Naive B cell (primary cell): ENCODE measurements at regions not wholly inside any gene's neighbourhood (a gene's known extent, or its start where the extent isn't known, plus 50 kb on each side); places are given as distances from the start of the nearest gene placed in this dataset.

ENCODE experiments used
- ATAC-seq, 2 donors: fragments of 150-1000 bp; cut with Tn5 transposase; 2 replicates each; pipeline ENCODE4 v1.10.0; 2021; ENCODE audit warnings: low read depth in 2 of 2, mild to moderate bottlenecking in 2 of 2, moderate library complexity in 2 of 2
- DNase-seq: peaks from one replicate; pipeline ENCODE4 v3.0.0; 2022
- H3K27ac Mint-ChIP-seq, 6 donors: one replicate each; pipeline ENCODE4 v1.8.0; 2020 to 2022; ENCODE audit warnings: mild to moderate bottlenecking in 6 of 6, mixed read lengths in 6 of 6, moderate library complexity in 5 of 6, inconsistent platforms in 2 of 6
- H3K27me3 Mint-ChIP-seq, 3 donors: one replicate each; pipeline ENCODE4 v1.8.0; 2021 to 2022; ENCODE audit warnings: mixed read lengths in 3 of 3, mild to moderate bottlenecking in 1 of 3
- H3K36me3 Mint-ChIP-seq, 2 donors: one replicate each; pipeline ENCODE4 v1.8.0; 2020 to 2022; ENCODE audit warnings: mixed read lengths in 2 of 2, inconsistent platforms in 1 of 2, mild to moderate bottlenecking in 1 of 2
- H3K4me1 Mint-ChIP-seq, 3 donors: one replicate each; pipeline ENCODE4 v1.8.0; 2020 to 2022; ENCODE audit warnings: mixed read lengths in 3 of 3, inconsistent platforms in 1 of 3, mild to moderate bottlenecking in 1 of 3, moderate library complexity in 1 of 3
- H3K4me3 Mint-ChIP-seq, 8 donors: one replicate each; pipeline ENCODE4 v1.8.0; 2020 to 2022; ENCODE audit warnings: mild to moderate bottlenecking in 8 of 8, mixed read lengths in 8 of 8, moderate library complexity in 8 of 8, inconsistent platforms in 2 of 8
- H3K9me3 Mint-ChIP-seq, 7 donors: one replicate each; pipeline ENCODE4 v1.8.0; 2020 to 2022; ENCODE audit warnings: mixed read lengths in 7 of 7, mild to moderate bottlenecking in 5 of 7, inconsistent platforms in 2 of 7, moderate library complexity in 1 of 7

DNA sequence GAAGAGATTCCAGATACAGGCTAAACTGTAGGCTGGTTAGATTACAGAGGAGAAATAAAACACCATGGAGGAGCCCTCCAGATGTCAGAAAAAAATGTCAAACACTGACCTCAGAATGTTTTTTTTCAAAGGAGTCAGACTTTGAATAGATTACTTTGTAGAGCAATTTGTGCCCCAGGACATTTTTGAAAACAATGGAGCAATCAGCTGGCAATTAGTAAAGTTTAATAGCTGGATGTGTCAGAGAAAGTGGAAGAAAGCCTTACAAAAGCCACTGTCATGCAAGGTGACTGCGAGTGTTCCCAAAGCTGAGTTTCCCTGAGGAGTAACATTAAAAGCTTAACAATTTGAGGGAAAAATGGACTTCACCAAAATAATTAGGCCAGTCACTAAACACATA is 417.8 kb upstream of the CTNND2 start:
- H3K27me3 Mint-ChIP-seq: no peaks in the 10 kb centered on the region
- no peak overlapping the region for H3K27ac Mint-ChIP-seq
- DNase-seq (no peak), ATAC-seq (no peak)
- no peak overlapping the region for H3K4me3 Mint-ChIP-seq
- no peaks in the 10 kb centered on the region for H3K4me1 Mint-ChIP-seq
- H3K9me3 Mint-ChIP-seq: peaks cover 0 to 10% (median 5%) of the 10 kb centered on the region in 7 donors
- no peaks in the 10 kb centered on the region for H3K36me3 Mint-ChIP-seq

DNA sequence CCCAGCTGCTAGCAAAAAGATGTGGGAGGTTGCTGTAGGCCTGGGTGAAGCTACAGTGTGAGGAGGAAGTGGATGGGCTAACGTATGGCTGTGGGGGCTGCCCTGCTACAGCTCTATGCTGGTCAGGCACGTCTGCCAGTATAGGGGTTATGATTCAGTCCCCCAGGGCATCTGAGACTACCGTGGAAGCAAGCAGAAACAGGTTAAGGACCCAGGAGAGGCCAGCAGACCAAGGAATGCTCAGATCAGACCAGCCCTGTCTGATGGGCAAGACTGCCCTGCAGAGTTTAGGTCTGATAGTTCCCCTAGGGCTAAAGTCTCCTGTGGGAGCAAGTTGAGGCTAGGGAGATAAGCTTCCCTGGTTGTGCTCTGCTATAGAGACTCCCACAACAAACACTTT is 416.1 kb upstream of the CTNND2 start:
- Mint-ChIP-seq H3K36me3 (no peaks in the 10 kb centered on the region), H3K4me3 (no peak overlapping the region), H3K4me1 (no peaks in the 10 kb centered on the region), H3K9me3 (peaks cover 0 to 8% (median 5%) of the 10 kb centered on the region in 7 donors), H3K27me3 (no peaks in the 10 kb centered on the region), H3K27ac (no peak overlapping the region)
- ATAC-seq: no peak
- DNase-seq: no peak

DNA sequence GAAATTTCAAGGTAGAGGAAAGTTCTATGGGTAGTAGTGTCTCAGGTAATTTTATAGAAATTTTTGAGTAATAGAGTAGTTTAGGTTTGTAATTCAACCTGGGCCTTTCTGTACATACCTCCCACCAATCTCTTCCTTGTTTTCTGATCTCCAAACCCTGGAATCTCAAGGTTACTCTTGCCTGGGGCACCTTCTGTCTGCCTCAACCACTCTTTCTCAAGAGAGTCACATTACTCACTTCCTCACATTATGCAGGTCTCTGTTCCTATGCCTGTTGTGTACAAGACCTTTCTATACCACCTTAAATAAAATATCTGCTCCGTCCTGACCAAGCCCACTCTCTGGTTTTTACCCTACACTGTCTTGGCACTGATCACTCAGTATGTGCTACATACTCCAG is 412.6 kb upstream of the CTNND2 start:
- Mint-ChIP-seq H3K27me3 (no peaks in the 10 kb centered on the region), H3K36me3 (no peaks in the 10 kb centered on the region), H3K4me1 (no peaks in the 10 kb centered on the region), H3K4me3 (no peak overlapping the region), H3K27ac (no peak overlapping the region), H3K9me3 (peaks cover 0 to 9% (median 3%) of the 10 kb centered on the region in 7 donors)
- no peak for ATAC-seq
- DNase-seq: no peak

DNA sequence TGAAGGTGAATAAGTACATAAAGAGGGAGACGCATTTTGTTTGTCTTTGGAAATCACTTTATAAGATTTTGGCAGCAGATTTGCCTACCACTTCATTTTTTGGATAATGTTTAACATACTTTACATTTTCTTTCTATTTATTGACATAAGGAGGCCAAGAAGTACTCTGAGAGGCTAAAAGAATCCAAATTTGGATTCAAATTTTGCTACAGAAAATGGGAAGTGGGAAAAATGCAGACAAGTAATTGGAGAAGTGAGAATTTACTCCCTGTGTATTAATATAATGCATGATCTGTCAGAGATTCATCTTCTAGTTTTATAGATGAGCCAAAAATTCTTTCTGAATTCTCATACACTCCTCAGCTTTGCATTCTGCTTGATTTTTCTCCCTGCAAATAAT is 411.2 kb upstream of the CTNND2 start:
- DNase-seq: no peak
- ATAC-seq: no peak
- H3K27me3 Mint-ChIP-seq: no peaks in the 10 kb centered on the region
- no peak overlapping the region for H3K27ac Mint-ChIP-seq
- peaks cover 0 to 8% (median 3%) of the 10 kb centered on the region in 7 donors for H3K9me3 Mint-ChIP-seq
- no peak overlapping the region for H3K4me3 Mint-ChIP-seq
- no peaks in the 10 kb centered on the region for H3K36me3 Mint-ChIP-seq
- H3K4me1 Mint-ChIP-seq: no peaks in the 10 kb centered on the region

DNA sequence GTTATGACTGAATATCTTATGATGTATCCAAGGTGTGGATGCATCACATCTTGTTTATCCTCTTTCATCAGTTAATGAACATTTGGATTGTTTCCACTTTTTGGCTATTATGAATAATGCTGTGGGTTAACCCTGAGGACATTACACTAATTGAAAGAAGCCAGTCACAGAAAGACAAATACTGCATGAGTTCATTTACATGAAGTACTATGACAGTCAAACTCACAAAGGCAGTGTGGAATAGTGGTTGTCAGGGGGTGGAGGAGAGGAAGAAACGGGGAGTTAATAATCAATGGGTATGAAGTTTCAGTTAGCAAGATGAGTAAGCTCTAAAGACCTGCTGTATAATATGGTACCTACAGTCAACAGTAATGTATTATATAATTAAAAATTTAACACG is 409.4 kb upstream of the CTNND2 start:
- ATAC-seq (no peak), DNase-seq (no peak)
- no peak overlapping the region for H3K27ac Mint-ChIP-seq
- no peak overlapping the region for H3K4me3 Mint-ChIP-seq
- no peaks in the 10 kb centered on the region for H3K27me3 Mint-ChIP-seq
- H3K4me1 Mint-ChIP-seq: no peaks in the 10 kb centered on the region
- H3K36me3 Mint-ChIP-seq: no peaks in the 10 kb centered on the region
- H3K9me3 Mint-ChIP-seq: peaks cover 0 to 4% (median 0%) of the 10 kb centered on the region in 7 donors

DNA sequence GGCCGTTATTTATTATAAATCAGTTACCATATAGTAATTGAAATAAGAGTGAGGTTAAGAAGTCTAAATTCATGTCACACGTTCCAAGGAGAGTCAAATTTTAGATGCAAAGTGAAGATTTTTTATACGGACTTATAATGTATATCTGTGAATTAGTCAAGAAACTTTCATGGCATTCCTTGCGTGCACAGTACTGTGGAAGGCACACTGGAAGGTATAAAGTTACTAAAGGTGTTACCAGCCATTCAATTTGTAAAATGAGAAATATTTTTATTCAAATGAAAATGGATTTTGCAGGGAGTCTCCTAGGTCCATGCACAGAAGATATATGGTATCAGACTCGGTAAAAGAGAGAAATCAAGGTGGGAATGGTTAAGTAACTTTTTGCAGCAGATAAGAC is 408.1 kb upstream of the CTNND2 start:
- no peak overlapping the region for H3K27ac Mint-ChIP-seq
- H3K4me3 Mint-ChIP-seq: no peak overlapping the region
- ATAC-seq (no peak), DNase-seq (no peak)
- H3K36me3 Mint-ChIP-seq: no peaks in the 10 kb centered on the region
- H3K4me1 Mint-ChIP-seq: no peaks in the 10 kb centered on the region
- no peaks in the 10 kb centered on the region for H3K27me3 Mint-ChIP-seq
- H3K9me3 Mint-ChIP-seq: peaks cover 0 to 4% (median 0%) of the 10 kb centered on the region in 7 donors

DNA sequence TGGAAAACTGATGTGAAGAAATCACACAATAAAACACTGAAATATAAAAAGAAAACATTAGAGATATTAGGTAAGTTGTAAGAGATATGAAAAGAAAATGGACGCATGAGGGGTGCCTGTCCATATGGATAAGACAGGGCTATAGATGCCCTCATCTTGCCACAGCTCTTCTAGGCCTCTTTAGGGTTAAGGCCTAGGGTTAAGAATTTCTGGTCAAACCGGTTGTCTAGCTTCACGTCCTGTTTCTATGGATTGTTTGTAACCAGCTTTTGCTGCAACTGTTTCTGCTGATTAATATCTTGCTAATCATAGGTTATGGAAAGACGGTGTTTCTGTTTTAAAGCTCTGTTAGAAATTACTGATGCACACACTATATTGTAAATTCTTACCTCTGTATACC is 389.9 kb upstream of the CTNND2 start:
- H3K4me1 Mint-ChIP-seq: no peaks in the 10 kb centered on the region
- H3K36me3 Mint-ChIP-seq: no peaks in the 10 kb centered on the region
- no peak for ATAC-seq
- no peak for DNase-seq
- H3K27me3 Mint-ChIP-seq: no peaks in the 10 kb centered on the region
- no peak overlapping the region for H3K27ac Mint-ChIP-seq
- no peak overlapping the region for H3K4me3 Mint-ChIP-seq
- peaks cover 2 to 22% (median 8%) of the 10 kb centered on the region in 7 donors for H3K9me3 Mint-ChIP-seq

DNA sequence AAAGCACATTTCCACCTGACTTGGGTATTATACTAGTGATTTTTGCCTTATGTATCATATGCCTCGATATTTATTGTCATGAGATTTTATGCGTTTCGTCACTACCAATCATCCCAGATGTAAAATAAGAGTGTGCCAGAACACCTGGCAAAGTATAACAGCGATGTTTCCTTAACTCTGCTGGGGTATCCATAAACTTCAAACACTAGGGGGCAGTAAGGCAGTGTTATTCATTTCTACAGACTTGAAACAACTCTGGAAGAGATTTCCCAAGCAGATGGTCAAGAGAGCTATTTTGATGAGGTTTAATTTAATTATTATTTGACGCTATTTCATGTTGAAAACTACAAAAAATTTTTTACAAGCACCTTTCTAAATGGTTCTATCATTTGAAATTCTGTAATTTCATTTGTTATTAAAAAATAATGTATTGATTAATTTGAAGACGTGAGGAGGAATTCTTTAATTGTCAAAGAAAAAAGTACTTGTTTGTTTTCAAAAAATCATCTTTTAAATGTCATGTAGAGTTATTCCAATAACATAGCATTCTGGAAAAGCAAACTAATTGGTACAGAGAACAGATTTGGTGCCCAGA is 388.5 kb upstream of the CTNND2 start:
- Mint-ChIP-seq H3K27ac (no peak overlapping the region), H3K9me3 (peaks cover 2 to 22% (median 10%) of the 10 kb centered on the region in 7 donors), H3K4me1 (no peaks in the 10 kb centered on the region), H3K4me3 (no peak overlapping the region), H3K27me3 (no peaks in the 10 kb centered on the region), H3K36me3 (no peaks in the 10 kb centered on the region)
- ATAC-seq (no peak), DNase-seq (no peak)

DNA sequence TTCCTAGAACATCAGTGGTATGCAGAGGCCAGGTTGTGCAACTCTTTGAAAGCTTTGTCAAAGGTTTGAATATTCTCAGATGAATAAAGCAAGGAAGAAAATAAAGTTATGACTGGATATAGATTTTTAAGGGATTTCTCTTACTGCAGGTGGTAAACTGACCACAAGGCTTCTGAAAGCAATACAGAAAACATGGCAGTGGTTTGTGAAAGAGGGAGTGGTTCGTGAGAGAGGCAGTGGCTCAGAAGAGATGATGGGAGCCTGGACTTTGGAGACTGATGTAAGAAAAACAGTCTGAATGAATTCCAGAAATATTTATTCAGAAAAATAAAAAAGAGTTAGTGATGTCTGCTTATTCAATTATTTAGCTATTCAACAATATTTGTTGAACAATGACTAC is 380.4 kb upstream of the CTNND2 start:
- no peak overlapping the region for H3K27ac Mint-ChIP-seq
- H3K36me3 Mint-ChIP-seq: no peaks in the 10 kb centered on the region
- no peaks in the 10 kb centered on the region for H3K27me3 Mint-ChIP-seq
- DNase-seq: no peak
- peaks cover 0 to 11% (median 2%) of the 10 kb centered on the region in 7 donors for H3K9me3 Mint-ChIP-seq
- H3K4me1 Mint-ChIP-seq: no peaks in the 10 kb centered on the region
- ATAC-seq: no peak
- H3K4me3 Mint-ChIP-seq: no peak overlapping the region

DNA sequence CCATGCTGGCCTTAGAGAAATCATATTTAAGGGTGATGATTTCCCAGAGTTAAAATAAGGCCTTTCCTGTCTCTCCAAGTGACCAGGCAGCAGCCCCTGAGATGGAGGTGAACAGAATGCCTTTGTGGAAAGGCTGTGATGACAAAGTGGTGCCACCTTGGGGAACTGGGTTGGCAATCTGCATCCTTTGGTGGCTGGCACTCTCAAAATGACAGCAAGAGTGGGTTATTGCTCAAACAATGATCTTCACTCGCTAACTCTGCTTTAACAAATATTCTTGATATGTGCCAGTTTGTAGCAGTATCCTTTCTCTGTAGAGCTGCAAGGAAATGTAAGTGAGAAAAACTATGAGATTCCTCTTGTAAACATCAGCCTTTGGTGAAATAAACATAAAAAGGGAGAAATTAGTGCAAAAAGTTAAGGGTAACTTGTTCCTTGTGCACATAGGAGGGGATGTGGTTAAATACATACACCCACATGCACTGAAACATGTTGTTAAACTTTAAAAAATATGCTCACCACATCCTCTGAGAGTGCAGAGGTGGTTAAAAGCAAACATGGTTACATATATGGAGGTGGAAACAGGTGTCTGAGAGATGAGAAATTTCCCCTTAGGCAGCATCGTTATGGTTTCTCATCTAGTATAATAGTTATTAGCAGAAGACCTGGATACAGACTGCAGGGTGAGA is 373.4 kb upstream of the CTNND2 start:
- DNase-seq (no peak), ATAC-seq (no peak)
- peaks cover 0 to 4% (median 0%) of the 10 kb centered on the region in 7 donors for H3K9me3 Mint-ChIP-seq
- no peak overlapping the region for H3K27ac Mint-ChIP-seq
- H3K4me1 Mint-ChIP-seq: no peaks in the 10 kb centered on the region
- H3K27me3 Mint-ChIP-seq: no peaks in the 10 kb centered on the region
- no peak overlapping the region for H3K4me3 Mint-ChIP-seq
- H3K36me3 Mint-ChIP-seq: no peaks in the 10 kb centered on the region

DNA sequence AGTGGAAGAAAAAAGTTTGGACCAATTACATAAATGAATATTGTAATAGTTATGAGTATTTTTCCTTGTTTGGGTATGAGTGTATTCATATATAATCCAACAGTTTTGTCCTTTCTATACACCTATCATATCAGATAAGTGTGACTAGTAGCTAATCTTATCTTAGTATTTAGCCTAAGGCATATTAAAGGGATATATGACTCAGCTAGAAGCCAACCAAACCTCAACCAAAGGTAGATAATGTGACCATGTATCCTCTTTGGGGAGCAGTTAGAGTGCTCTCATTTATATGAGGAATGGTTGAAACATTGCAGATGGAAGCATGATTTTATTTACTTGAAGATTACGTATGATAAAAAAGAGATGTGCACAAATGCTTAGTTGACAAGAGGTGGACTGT is 370.0 kb upstream of the CTNND2 start:
- Mint-ChIP-seq H3K27me3 (no peaks in the 10 kb centered on the region), H3K9me3 (peaks cover 0 to 4% (median 0%) of the 10 kb centered on the region in 7 donors), H3K4me3 (no peak overlapping the region), H3K36me3 (no peaks in the 10 kb centered on the region), H3K27ac (no peak overlapping the region), H3K4me1 (no peaks in the 10 kb centered on the region)
- ATAC-seq (no peak), DNase-seq (no peak)

DNA sequence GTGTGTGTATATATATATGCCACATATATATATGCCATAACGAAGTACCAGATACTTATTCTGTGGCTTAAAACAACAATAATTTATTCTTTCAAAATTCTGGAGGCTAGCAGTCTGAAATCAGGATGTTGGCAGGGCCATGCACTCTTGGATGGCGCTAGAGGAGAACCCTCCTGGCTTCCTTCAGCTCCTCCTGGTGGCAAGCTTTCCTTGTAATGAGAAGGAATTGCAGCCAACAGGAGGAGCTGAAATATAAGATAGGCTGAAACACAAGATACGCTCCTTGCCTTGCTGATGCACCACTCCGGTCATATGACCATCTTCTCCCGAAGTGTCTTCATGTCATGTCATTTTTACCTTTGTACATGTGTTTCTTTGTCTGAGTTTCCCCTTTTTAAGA is 368.1 kb upstream of the CTNND2 start:
- ATAC-seq (no peak), DNase-seq (no peak)
- Mint-ChIP-seq H3K4me3 (no peak overlapping the region), H3K36me3 (no peaks in the 10 kb centered on the region), H3K27me3 (no peaks in the 10 kb centered on the region), H3K9me3 (peaks cover 0 to 4% (median 2%) of the 10 kb centered on the region in 7 donors), H3K27ac (no peak overlapping the region), H3K4me1 (no peaks in the 10 kb centered on the region)

DNA sequence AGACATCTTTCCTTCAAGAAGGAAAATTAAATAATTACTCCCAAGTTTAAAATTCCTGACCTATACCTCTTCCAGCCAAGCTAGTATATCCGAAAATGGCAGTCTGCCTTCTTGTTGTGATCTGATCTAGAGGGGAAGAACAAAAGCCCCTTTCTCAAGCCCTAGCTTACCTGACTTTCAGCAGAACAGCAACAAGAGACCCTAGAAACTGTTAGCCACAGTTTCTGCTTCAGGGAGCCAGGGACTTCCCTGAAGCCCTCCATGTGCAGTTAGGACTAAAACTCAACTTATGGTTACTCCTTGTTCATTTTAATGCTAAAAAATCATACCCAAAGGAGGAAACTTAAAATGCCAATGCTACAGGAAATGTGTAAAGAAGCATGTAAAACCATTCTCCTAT is 366.7 kb upstream of the CTNND2 start:
- Mint-ChIP-seq H3K36me3 (no peaks in the 10 kb centered on the region), H3K4me3 (no peak overlapping the region), H3K27me3 (no peaks in the 10 kb centered on the region), H3K4me1 (no peaks in the 10 kb centered on the region), H3K9me3 (peaks cover 0 to 4% (median 2%) of the 10 kb centered on the region in 7 donors), H3K27ac (no peak overlapping the region)
- DNase-seq (no peak), ATAC-seq (no peak)

DNA sequence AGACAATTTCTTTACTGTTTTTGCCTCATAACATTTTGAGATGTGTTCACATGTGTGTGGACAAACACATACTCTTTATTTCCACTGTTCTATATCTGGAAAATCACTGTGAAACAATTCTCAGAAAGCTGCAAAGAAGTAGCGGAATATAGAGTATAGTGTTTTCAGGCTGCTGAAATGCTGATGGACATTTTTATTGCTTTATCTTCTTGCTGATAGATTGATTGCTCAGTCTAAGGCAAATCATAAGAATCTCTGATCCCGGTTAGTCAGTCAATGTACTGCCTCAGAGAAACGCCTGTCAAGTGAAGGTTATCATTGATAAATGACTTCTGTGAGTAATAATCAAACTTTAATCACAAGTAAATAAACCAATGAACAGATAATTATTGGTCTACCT is 364.9 kb upstream of the CTNND2 start:
- no peak overlapping the region for H3K4me3 Mint-ChIP-seq
- no peaks in the 10 kb centered on the region for H3K4me1 Mint-ChIP-seq
- H3K27ac Mint-ChIP-seq: no peak overlapping the region
- H3K27me3 Mint-ChIP-seq: no peaks in the 10 kb centered on the region
- peaks cover 0 to 4% (median 2%) of the 10 kb centered on the region in 7 donors for H3K9me3 Mint-ChIP-seq
- DNase-seq: no peak
- no peak for ATAC-seq
- H3K36me3 Mint-ChIP-seq: no peaks in the 10 kb centered on the region
